Epidermal melanocyte (primary cell): ENCODE measurements at regions not wholly inside any gene's neighbourhood (a gene's known extent, or its start where the extent isn't known, plus 50 kb on each side); places are given as distances from the start of the nearest gene placed in this dataset.

Source experiments
- DNase-seq: peaks from one replicate; pipeline ENCODE4 v3.0.0; 2011; ENCODE audit warnings: low spot score; ENCODE audit not compliant: insufficient read length

DNA sequence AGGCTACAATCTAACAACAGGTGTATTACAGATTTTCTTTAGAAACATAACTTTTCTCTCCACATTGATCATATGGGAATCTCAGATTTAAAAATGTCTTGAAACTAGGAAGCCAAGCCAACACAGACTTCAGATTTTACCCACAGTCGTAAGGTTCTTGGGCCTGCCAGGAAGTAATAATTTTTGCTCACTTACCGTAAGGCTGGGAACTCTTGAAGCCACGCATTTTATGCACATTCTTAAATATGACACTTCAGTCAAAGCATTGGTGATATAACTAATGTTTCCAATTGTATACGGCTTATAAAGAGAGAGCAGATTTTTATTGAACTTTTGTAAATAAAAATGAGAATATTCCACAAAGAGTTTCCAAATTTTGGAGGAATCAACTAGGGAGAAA lies 328.9 kb upstream of the TRPC7 start:
- DNase-seq = no peak

DNA sequence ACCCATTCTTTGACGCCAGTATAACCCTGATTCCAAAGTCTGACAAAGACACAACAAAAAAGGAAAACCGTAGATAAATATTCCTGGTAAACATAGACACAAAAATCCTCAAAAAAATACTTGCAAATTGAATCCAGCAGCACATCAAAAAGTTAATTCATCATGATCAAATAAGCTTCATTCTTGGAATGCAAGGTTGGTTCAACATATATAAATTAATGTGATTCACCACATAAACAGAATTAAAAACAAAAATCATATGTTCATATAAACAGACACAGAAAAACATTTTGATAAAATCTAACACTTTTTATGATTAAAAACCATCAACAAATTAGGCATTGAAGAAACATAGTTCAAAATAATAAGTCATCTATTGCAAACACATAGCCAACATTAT lies 324.2 kb upstream of the TRPC7 start:
- DNase-seq = no peak

DNA sequence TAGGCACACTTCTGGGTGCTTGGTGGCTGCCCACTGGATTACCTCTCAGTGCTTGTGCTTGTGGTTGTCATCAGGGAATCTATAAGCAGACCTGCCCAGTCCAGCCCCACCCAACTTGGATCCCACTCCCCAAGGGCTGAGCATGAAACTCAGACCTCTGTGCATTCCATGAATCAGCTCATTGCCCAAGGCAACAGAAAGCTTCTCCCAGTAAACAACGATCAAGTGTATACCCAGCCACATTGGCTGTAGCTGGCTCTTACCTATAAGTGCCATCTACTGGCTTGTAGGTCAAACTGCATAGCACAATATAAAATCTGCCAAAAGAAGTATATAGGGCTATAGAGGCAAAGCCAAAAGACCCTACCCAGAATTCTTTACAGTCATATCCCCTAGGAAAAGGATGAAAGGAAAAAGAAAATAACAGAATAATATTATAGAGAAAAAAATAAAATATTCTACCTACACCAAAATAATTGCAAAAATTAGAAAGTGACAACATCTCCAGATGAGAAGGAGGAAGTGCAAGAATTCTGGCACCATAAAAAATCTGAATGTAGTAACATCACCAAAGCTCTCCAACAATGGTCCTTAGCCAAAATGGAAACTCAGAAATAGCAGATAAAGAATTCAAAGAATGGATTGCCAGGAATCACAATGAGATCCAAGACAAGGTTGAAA lies 321.0 kb upstream of the TRPC7 start:
- DNase-seq = no peak

DNA sequence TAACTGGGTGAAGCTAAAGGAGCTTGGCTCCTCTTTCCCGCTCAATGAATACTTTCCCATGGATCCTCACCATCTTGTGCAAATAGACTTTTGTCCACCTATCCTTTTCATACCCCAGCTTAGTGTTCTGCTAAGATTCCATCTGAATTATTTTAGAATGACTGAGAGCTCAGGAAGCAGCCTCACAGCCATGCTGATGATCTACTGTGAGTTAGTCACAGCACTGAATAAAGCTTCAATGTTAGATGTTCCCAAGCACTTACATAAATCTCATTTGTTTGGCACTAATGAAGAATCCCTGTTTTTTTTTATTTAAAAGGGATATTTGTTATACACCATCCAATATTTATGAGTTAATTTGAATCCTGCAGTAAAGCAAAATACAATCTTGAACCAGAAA lies 317.6 kb upstream of the TRPC7 start:
- DNase-seq = no peak

DNA sequence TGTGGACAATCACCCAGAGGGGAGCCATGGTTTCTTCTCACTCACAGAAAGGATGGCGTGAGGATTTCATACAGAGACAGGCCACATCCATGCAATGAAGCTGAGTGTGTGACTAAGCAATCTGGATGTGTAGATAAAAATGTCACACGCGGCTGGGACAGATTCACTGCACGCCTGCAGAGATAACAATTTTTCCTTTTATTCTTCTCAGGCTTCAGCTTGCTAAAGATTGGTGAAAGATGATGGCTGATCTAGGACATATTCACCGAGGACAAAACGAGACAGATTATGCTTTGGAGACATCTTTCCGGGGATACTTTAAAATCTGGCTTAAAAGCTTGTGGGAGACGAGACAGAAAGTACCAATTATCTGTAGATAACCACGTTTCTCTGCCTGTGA lies 313.9 kb upstream of the TRPC7 start:
- DNase-seq = no peak

DNA sequence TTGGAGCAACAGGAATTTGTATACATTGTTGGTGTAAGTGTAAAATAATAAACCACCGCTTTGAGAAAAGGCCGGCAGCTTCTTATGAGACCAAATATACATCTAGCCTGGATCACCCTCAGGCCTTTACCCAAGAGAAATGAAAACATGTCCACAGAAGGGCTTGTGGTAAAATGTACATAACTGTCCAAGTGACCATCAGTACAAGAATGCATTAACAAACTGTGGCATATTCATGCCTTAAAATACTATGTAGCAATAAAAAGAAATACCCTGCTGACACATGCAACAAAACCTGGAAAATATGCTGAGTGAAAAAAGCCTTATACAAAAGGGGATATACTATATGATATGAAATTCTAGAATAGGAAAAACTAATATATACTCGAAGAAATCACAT lies 311.9 kb upstream of the TRPC7 start:
- no peak for DNase-seq

DNA sequence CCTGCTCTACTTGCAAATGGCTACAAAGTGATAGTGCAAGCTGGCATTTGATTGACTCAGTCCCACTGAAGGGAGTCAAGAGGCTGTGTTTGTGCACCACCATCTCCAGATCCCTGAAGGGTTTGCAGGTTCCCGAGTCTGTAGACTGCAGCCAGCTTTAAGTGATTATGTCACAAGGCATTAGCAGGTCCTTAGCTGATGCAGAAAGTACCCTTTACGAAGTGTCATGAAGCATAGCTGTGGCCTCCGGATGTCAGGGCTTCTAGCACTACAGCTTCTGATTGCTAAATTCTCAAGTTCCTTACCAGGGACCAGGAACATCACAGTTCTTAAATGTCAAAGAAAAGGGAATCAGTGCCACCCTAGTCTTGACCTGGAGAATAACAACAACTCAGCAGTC lies 311.3 kb upstream of the TRPC7 start:
- no peak for DNase-seq

DNA sequence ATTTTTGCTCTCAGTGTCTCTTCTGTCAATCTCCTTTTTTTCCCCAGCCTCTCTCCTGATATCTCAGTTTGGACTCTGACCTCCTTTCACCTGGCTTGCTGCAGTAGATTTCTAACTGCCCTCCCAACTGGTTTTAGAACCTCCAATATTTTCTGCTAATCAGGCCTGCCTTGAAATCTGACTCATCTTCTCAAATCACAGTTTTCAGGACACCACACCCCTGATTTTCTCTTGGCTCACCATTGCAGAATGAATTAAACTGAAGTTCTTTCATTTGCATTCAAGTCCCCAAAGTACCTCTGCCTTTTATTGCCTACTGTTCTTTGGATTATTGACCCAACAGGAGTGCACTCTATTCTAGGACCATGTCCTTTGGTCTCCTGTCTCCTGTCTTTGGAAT lies 310.4 kb upstream of the TRPC7 start:
- DNase-seq = no peak

DNA sequence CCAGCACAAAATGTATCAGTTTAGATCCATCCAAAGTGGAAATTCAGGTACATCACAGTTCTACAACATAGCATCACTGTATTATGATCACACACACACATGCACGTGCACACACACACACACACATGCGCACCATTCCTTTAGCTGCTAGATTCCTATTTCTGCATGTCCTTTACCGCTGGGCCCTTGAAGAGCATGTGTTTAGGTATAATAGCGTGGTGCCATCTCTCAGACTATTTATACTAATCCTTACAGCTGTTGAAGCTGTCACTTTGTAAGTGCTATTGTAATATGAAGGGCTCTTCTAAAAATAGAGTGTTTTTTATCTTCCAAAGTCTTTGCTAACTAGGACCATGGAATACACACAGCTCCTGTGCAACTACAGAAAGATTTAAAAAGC lies 308.8 kb upstream of the TRPC7 start:
- no peak for DNase-seq

DNA sequence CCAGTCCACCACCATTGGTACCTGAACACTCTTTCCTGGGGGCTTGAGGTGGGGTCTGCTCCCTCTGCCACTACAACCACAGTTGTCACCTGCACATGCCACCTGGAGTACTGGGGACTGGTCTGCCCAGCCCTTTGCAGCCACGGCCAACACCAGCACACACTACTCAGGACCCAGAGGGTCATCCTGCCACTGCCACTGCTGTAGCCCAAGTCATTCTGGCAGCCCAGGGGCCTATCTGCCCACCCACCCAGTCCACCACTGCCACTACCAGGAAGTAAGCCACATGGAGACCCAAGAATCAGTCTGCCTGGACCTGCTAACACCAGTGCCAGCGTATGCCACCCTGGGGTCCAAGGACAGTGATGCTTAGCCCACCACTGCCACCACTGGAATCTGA lies 302.4 kb upstream of the TRPC7 start:
- DNase-seq = no peak

DNA sequence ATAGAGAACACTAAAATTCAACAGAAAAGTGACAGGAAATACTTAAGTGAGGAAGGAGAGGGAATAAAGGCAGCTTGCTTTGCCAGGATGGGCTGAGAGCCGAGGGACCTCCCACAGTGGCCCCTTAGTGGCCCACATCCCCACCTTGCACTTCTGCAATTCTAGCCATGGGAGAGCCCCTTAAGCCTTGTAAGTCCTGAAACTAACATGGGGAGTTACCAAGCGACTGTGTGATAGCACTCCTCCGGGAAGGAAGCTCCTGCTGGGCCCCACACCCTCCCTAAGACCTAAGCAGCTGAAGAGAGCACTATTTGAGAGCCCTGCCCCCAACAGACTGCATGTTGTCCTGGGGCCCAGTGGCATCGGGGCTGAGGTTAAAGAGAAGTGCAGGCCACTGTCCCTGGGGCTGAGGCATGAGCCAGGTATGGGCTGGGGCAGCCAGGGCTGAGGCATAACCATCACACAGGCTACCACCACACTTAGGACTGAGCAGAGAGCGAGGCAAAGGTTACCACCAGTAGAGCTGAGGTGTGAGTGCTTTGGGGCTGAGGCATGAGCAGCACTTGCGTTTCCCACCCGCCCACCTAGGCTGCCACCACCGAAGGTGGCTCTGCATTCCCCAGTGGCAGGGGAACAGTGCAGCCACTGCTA lies 301.8 kb upstream of the TRPC7 start:
- no peak for DNase-seq

DNA sequence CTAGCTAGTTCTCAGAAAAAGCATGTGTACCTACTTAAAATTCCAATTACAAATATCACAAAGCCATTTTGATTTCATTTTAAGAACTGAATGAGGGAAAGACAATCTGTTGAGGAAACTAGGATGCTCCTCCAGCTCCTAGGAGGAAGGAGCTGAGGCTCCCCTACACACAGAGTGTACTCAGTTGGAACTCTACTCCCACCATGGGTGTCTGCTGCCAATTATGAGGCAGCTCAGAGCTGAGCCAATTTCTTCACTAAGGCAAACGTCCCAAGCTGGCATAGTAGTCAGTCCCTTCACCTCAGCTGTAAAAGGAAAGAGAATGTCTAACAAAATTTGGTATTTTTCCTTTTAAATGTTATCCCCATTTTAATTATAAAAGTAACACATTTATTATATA lies 300.0 kb upstream of the TRPC7 start:
- DNase-seq = no peak

DNA sequence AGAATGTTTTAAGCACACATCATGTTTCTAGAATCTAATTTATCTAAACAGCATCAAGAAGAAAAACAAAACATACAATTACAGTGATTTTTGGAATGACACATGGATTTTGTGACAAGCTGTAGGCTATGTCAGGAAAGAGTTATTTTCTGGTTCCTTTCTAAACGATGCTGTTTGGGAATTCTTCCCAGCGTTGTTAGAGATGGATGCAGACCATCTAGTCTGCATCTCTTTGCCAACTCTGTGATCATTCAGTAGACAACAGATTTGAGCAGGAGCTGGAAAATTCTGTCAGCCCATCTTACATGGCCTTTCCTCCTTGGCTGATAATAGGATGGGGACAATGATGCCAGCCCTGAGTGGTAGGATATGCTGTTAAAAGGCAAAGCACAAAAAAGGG lies 295.7 kb upstream of the TRPC7 start:
- no peak for DNase-seq

DNA sequence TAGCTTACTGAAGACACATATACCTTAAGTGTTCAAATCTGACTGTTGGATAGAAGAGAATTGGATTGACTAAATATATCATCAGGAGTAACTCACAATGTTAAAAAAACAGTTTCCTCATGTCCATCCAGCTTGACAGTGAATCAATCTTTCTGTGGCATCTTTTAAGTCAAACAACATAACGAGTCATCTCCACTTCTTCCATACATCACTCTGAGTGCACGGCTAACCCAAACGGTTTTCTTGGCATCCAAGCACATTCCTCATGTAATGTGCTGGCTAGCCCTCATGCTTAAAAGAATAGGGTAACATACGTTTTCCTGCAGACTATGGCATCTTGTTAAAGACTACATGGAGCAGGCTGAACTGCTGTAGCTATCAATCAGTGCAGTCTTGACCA lies 291.5 kb upstream of the TRPC7 start:
- no peak for DNase-seq

DNA sequence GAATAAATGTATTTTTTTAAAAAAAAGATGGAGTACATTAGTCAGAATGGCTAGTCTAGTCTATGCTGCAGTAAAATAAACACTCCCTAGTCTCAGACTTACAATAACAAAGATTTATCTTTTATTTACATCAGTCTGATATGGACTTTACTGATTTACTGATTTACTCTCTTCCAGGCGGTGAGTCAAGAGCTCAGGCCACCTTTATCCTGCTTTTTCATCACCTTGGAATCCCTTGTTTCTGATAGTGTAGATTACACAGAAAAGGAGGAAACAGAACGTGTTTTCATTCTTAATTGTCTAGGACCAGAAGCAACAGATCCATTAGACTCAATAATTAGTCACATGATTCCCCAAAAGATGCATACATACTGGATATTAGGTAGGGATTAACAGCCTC lies 290.1 kb upstream of the TRPC7 start:
- DNase-seq = no peak

DNA sequence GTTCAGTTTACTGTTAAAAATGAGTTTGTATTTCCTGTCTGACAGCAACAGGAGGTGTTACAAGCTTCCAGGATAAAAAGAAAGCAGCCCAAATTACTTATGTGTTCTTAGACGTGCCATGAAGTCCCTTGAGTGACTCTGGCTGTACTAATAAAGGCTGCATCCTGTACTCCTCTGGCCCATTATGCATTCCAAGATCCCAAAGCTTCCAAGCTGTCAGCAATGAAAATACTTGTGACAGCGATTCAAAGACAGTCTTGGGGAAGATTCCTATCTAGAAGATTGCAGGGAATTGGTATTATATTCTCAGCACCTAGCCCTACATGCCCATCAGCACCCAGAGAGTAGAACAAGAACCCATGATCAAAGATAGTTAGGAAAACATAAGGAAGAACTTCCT lies 281.6 kb upstream of the TRPC7 start:
- no peak for DNase-seq

DNA sequence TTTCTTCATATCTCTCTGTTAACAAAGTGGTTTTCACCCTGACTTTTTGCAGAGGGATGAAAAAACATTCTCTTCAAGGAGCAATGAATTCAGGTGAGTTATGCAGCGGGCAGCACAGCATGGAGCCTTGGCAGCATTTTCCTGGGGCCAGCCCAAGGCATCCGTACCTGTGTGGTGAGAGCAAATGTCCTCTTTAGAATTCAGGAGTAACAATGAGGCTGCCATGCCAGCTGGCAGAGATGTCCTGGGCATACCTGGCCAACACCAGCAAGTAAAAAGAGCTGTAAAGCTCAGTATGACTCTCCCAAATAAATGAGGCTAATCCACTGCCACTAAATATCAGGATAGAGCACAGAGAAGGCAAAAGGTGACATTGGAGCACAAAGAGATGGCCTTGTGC lies 277.6 kb upstream of the TRPC7 start:
- no peak for DNase-seq

DNA sequence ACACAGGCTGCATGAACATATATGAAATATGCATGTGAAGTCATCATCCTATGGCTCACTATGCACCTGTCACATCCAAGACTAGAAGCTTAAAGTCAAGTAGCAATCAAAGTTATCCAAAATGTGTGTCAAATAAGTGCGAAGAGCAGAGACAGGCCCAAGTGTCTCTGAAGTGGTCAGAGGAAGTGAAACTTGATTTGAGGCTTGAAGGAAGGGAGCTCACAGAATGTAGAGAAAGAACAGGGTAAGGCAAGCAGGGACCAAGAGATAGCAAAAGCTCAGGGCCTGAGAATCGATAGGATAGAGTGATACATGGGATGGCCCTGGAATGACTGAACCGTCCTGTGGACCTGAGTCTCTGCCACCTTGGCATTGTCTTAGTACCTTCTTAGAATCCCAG lies 274.3 kb upstream of the TRPC7 start:
- no peak for DNase-seq

DNA sequence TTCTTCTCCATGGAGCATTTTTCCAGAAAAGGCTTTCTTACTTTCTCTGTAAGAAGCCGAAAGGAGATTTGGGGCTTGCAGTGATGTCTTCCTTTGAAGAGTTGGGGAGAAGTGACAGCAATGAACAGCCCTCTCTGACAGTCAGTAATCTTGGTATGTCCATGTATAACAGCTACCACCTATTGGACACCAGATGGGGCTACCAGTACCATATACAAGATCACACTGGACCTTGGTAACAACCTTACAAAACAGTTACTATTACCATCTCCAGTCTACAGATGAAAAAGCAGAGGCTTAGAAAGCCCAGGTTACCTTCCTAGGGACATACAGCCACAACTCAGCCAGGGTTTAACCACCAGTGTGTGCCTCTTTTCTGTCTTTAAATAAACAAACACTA lies 272.7 kb upstream of the TRPC7 start:
- DNase-seq = no peak

DNA sequence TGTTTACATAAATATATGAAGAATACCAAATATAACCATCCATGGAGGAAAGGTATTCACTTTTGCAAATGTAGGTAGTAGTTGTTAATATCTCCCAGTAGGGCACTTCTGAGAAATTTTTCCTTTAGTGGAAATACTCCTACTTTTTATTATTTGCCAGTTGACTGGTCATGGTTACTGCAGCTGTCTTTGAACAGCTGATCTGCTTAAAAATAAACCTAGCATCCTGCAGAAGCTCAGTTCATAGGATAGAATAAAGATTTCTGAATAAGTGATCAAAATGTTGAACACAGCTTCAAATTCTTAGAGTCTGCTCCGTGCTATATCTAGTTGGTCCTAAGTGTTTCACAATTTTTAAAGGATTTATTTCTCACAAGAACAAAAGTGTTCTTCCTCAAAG lies 270.7 kb upstream of the TRPC7 start:
- no peak for DNase-seq

DNA sequence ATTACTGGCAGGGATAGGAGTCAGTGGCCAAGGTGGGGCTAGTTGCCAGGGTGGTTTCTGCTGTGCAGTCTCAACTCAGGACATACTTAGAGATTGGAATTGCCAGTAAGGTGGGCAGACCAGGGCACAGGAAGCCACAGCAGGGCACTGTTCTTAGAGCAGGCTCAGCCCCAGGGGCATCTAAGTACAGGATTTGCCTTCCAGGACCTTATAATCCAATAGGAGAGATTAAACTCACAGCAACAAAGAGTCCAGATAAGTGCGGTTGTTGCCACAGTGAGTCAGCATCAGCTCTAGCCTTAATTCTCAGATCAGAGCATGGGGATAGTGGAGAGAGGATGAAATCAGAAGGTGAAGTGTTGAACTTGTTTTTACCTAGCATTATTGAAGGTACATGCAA lies 265.8 kb upstream of the TRPC7 start:
- no peak for DNase-seq

DNA sequence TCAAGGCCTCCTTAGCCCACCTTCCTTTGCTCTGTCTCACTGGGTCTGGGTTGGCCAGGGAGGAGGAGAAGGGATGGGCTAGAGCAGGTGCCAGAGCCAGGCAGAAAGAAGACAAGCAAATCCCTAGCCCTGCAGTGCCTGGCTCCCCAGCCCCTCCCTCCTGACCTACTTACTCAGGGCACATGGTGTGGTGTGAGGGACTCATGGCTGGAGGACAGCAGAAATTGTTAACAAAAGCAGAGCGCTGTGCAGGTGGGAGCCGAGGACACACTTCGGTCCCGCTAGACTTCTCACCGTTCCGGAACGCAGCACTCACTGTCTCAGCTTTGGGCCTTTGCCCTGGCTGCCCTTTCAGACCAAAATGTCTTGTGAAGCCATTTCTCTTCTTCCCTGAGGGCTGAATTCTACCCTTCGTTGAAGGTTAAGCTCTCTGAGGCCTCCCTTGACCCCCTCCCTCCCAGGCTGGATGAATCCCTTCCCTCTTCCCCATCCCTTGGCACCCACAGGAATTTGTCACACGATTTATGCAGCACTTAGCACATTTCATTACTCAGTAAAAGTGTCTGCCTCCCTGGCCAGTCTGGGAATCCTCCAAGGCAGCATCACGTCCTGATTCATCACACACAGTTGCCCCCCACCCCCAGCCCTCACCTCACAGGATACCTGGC lies 263.9 kb upstream of the TRPC7 start:
- DNase-seq = no peak

DNA sequence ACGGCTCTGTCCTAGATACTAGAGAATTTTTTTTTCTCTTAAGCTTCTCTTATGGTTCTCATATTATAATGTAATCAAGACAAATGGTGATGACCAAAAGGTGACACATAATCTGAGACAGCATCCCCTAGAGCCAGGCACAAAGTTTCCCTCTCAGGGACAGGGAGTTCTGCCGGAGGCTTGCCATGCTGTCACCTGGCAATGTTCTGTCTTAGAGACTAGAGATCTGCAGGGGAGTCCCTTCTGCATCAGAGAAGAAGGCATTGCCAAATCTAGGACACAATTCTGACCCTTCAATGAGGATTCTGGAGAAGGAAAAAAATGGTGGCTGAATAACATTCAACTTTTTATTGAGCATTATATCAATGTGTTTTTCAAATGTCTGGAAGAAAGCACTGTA lies 261.2 kb upstream of the TRPC7 start:
- no peak for DNase-seq
